ENCODE measurements at regions not wholly inside any gene's neighbourhood (a gene's known extent, or its start where the extent isn't known, plus 50 kb on each side); places are given as distances from the start of the nearest gene placed in this dataset.

DNA sequence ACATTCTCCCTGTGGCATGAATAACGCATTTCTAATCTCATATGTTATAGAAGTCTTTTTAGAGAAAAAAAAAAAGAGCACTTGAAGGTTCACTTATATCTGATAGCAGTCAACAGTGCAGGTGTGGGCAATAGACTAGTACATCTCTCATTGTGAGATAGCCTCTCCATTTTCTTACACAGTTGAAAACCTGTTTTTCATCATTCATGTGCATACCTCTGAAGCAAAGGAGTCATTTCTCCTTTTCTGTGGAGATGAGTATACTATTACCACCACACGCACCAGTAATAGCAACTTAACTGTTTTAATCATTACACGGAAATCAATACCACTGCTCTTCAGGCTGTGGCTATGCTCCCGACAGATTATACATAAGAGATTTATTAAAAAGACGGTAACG, 1653.3 kb upstream of the TMEFF2 start:
- Mint-ChIP-seq H3K36me3 (ENCODE audit: low read depth) (no peaks in the 10 kb centered on the region), H3K27me3 (no peaks in the 10 kb centered on the region), H3K4me1 (no peaks in the 10 kb centered on the region), H3K27ac (no peak overlapping the region), H3K4me3 (no peak overlapping the region), H3K9me3 (no peaks in the 10 kb centered on the region)
- intact Hi-C loops (cut with micrococcal nuclease) = no loop called here
- DNase-seq (no peak), ATAC-seq (ENCODE audit: low read depth) (no peak)
- POLR2A ChIA-PET = no interaction called here
- TF ChIP-seq, protein P1, sequence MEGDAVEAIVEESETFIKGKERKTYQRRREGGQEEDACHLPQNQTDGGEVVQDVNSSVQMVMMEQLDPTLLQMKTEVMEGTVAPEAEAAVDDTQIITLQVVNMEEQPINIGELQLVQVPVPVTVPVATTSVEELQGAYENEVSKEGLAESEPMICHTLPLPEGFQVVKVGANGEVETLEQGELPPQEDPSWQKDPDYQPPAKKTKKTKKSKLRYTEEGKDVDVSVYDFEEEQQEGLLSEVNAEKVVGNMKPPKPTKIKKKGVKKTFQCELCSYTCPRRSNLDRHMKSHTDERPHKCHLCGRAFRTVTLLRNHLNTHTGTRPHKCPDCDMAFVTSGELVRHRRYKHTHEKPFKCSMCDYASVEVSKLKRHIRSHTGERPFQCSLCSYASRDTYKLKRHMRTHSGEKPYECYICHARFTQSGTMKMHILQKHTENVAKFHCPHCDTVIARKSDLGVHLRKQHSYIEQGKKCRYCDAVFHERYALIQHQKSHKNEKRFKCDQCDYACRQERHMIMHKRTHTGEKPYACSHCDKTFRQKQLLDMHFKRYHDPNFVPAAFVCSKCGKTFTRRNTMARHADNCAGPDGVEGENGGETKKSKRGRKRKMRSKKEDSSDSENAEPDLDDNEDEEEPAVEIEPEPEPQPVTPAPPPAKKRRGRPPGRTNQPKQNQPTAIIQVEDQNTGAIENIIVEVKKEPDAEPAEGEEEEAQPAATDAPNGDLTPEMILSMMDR (IDR thresholded peaks at IDR 0.05) = no peak
- CTCF ChIA-PET = no interaction called here

DNA sequence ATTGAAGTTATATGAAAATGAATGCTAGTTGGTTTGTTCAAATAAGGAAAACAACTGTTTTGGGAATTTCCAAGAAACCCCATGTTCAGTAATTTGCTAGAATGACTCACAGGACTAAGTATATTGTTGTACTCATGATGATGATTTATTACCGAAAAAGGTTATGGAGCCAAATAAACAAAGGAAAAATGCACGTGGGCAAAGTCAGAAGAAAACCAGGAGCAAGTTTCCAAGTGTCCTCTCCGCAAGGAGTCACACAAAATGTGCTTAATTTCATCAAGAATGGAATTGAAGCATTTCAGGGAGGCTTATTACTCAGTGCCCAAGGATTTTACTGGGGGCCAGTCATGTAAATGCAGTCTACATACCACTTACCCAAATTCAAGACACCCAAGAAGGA, 1652.4 kb upstream of the TMEFF2 start:
- no peaks in the 10 kb centered on the region for H3K4me1 Mint-ChIP-seq
- H3K27me3 Mint-ChIP-seq = no peaks in the 10 kb centered on the region
- CTCF ChIA-PET = no interaction called here
- no peak overlapping the region for H3K27ac Mint-ChIP-seq
- H3K36me3 Mint-ChIP-seq (ENCODE audit: low read depth) = no peaks in the 10 kb centered on the region
- POLR2A ChIA-PET = no interaction called here
- no peak overlapping the region for H3K4me3 Mint-ChIP-seq
- no peaks in the 10 kb centered on the region for H3K9me3 Mint-ChIP-seq
- no peak for DNase-seq
- no peak for ATAC-seq (ENCODE audit: low read depth)
- intact Hi-C loops (cut with micrococcal nuclease) = no loop called here
- TF ChIP-seq, protein P1 (IDR thresholded peaks at IDR 0.05) = no peak

DNA sequence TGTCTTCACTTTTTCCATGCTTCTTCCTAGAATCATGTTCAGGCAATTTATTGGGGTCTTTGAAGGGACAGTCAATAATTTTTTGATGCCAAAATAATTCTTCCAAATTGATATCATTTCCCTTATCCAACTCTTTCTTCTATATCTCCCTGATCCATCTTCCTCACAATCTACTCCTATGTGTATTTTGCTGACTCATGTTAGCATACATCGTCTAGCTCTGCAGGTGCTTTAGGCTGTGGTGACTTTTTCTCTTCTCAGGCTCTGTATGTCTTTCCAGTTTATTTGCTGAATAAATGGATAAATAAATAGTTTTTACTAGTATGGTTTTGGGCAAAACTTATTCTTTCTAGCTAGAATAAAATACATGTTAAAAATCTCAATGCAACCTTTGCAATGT, 1650.9 kb upstream of the TMEFF2 start:
- intact Hi-C loops (cut with micrococcal nuclease) = no loop called here
- H3K4me1 Mint-ChIP-seq = no peaks in the 10 kb centered on the region
- CTCF ChIA-PET = no interaction called here

DNA sequence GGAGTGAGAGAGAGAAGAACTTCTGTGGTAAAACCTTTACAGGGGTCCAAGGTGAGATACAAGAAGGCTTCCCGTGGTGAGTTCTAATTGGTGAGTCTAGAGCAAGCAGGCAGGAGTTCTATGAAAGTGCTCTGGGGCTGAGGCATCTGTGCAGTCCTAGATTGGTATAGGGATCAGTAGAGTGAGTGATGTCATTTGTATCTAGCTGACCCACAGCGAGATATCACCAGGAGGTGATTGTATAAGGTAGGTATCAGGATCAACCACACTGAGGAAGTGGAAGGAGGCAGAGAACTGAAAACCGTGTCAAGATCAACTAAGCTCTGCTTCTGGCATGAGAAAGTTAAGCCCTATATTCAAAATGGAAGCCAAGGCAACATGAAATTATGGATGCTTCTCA, 1648.9 kb upstream of the TMEFF2 start:
- POLR2A ChIA-PET = no interaction called here
- H3K4me3 Mint-ChIP-seq = no peak overlapping the region
- CTCF ChIA-PET = no interaction called here
- no peaks in the 10 kb centered on the region for H3K9me3 Mint-ChIP-seq
- no peaks in the 10 kb centered on the region for H3K36me3 Mint-ChIP-seq (ENCODE audit: low read depth)
- DNase-seq (no peak), ATAC-seq (ENCODE audit: low read depth) (no peak)
- intact Hi-C loops (cut with micrococcal nuclease) = no loop called here
- no peaks in the 10 kb centered on the region for H3K27me3 Mint-ChIP-seq
- H3K4me1 Mint-ChIP-seq = no peaks in the 10 kb centered on the region
- no peak overlapping the region for H3K27ac Mint-ChIP-seq
- TF ChIP-seq, protein P1 (IDR thresholded peaks at IDR 0.05) = no peak

More for the DNA sequence above, 1650.9 kb upstream of the TMEFF2 start:
- Mint-ChIP-seq H3K27me3 (no peaks in the 10 kb centered on the region), H3K36me3 (ENCODE audit: low read depth) (no peaks in the 10 kb centered on the region), H3K27ac (no peak overlapping the region), H3K9me3 (no peaks in the 10 kb centered on the region), H3K4me3 (no peak overlapping the region)
- DNase-seq = no peak
- no peak for ATAC-seq (ENCODE audit: low read depth)
- POLR2A ChIA-PET = no interaction called here
- TF ChIP-seq, protein P1 (IDR thresholded peaks at IDR 0.05) = no peak

DNA sequence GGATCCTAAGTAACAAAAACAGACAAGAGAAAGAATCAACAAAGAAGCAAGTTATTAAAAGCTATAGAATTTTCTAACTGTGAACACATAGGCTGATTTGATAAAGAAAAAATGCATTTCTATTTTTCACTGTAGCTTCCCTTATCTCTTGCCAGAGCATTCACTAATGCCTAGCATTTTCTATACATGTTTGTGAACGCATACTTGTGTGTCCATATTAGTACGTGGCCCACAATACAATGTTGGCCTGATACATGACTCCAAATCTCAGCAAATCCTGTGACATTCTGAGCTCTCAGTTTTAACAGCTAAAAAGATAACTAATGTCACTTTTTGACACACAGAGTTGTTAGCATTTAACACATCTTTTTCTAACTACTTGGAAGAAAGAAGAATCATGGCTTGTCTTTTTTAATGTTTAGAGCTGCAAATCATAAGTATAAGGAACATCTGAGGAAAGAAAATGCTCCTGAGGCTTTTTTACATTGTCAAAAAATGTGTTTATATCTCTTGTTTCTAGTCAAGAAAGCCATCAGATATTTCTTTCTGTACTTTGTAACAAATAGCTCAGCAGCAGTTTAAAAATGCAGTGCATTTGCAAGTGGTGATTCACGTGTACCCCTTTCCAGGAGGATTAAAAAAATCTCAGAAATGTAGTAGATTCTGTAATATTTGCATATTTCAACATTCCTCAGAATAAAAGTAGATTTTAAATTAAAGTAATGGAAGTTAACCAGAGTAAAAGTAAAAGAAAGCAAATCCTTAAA, 1646.8 kb upstream of the TMEFF2 start:
- Mint-ChIP-seq H3K27ac (no peak overlapping the region), H3K4me1 (no peaks in the 10 kb centered on the region), H3K9me3 (no peaks in the 10 kb centered on the region), H3K27me3 (no peaks in the 10 kb centered on the region), H3K4me3 (no peak overlapping the region), H3K36me3 (ENCODE audit: low read depth) (no peaks in the 10 kb centered on the region)
- intact Hi-C loops (cut with micrococcal nuclease) = no loop called here
- ATAC-seq (ENCODE audit: low read depth) (no peak), DNase-seq (no peak)
- TF ChIP-seq, protein P1 (IDR thresholded peaks at IDR 0.05) = no peak
- POLR2A ChIA-PET = no interaction called here
- CTCF ChIA-PET = no interaction called here
